GM21619 (cell line): ENCODE measurements at regions not wholly inside any gene's neighbourhood (a gene's known extent, or its start where the extent isn't known, plus 50 kb on each side); places are given as distances from the start of the nearest gene placed in this dataset.

ENCODE experiments used
- ATAC-seq: cut with Tn5 transposase; IDR thresholded peaks from one replicate; pipeline ENCODE4 v1.9.1; 2021; ENCODE audit not compliant: unreplicated experiment

- no peak for ATAC-seq
These were observed 50.7 kb upstream of the ACOT11 start for GRCh38 chr1:54497338-54497737.

GRCh38 chr1:54495954-54496353 is 52.1 kb upstream of the ACOT11 start:
- ATAC-seq, result no peak

GRCh38 chr1:54493608-54494007 is 54.4 kb upstream of the ACOT11 start:
- ATAC-seq, result no peak

- no peak for ATAC-seq
These were observed 57.4 kb upstream of the ACOT11 start for GRCh38 chr1:54490361-54491248.

- ATAC-seq, result no peak
These were observed 58.3 kb upstream of the ACOT11 start for GRCh38 chr1:54489627-54490250.

GRCh38 chr1:54488779-54489626 is 59.0 kb upstream of the ACOT11 start:
- ATAC-seq, result peak; percentile 68

GRCh38 chr1:54488065-54488750 is 59.8 kb upstream of the ACOT11 start:
- no peak for ATAC-seq

- no peak for ATAC-seq
These were observed 60.4 kb upstream of the ACOT11 start for GRCh38 chr1:54487571-54488050.

GRCh38 chr1:54486907-54487306 is 61.1 kb upstream of the ACOT11 start:
- no peak for ATAC-seq

- ATAC-seq, result no peak
These were observed 62.6 kb upstream of the ACOT11 start for GRCh38 chr1:54485416-54485815.

- no peak for ATAC-seq
These were observed 64.1 kb upstream of the ACOT11 start for GRCh38 chr1:54483875-54484437.

- no peak for ATAC-seq
These were observed 66.7 kb upstream of the ACOT11 start for GRCh38 chr1:54481201-54481884.

GRCh38 chr1:54480525-54480848 is 67.5 kb upstream of the ACOT11 start:
- no peak for ATAC-seq

GRCh38 chr1:54479841-54480524 is 68.0 kb upstream of the ACOT11 start:
- no peak for ATAC-seq

GRCh38 chr1:54479251-54479650 is 68.8 kb upstream of the ACOT11 start:
- no peak for ATAC-seq

- no peak for ATAC-seq
These were observed 70.9 kb upstream of the ACOT11 start for GRCh38 chr1:54477153-54477561.

- no peak for ATAC-seq
These were observed 70.4 kb upstream of the SSBP3 start for GRCh38 chr1:54476530-54477109.

GRCh38 chr1:54475946-54476516 is 69.8 kb upstream of the SSBP3 start:
- ATAC-seq, result no peak
